ENCODE measurements at regions not wholly inside any gene's neighbourhood (a gene's known extent, or its start where the extent isn't known, plus 50 kb on each side); places are given as distances from the start of the nearest gene placed in this dataset.

DNA sequence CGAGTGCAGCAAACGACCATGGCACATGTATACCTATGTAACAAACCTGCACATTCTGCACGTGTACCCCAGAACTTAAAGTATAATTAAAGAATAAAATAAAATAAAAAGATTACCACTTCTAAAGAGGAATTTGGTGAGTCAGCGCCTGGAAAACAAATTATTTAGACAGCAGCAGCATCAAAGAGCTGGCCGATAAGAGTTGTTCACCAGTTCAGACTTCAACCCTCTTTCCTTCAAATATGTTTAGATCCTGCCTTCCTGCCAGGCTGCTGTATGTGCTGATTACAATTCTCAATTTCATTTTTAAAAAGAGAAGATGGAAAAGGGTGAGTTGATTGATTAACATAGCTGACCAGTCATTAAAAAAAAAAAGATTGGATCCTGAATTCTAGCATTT lies 672.0 kb upstream of the NRP1 start:
- TF ChIP-seq ZNF274 (IDR thresholded peaks at IDR 0.05; ENCODE audit: low read depth, low read length), result no peak
- TF ChIP-seq YY1 (IDR thresholded peaks at IDR 0.05; ENCODE audit: insufficient read depth, insufficient read length), result no peak

All from NT2/D1 (cell line).